ENCODE measurements at regions not wholly inside any gene's neighbourhood (a gene's known extent, or its start where the extent isn't known, plus 50 kb on each side); places are given as distances from the start of the nearest gene placed in this dataset.

DNA sequence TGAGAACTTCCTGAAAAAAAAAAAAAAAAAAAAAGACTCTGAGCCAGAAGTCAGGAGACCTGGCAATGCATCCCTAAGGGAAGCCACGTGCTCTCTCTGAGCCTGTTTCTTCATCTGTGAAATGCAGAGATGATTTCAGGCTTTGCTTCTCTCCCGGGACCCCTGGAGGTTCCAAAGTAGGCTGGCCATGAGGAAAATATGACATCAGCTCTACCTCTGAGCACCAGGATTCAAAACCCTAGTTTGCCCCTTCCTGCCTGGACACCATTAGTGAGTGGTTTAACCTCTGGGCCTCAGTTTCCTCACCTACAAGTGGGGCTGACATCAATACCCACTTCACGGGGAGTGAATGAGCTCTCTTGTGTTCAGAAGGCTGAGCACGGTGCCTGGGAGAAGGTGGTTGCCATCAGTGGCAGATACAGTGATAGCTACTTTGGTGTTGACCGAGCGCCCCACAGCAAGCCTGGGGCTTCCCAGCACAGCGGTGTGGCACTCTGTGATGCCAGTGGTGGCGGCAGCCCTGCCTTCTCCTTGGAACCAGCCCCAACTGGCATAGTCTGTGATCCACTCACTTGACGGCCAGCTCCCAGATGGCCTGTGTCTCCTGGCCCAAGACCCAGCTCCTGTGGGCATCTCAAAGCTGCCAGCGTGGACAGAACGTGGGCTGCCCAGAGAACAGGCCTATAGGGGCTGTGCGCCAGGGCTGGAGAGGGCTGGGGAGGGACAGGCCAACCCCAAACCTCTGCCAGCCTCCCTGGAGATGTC lies 153.1 kb upstream of the UNC5B start:
- TF ChIP-seq CEBPB (IDR thresholded peaks at IDR 0.05) (no peak), FOXM1 (IDR thresholded peaks at IDR 0.05; ENCODE audit: borderline replicate concordance, low read depth) (no peak)

GRCh38 chr10:71059943-71060342 lies 152.4 kb upstream of the UNC5B start:
- no peak for TF ChIP-seq REST (IDR thresholded peaks at IDR 0.05; ENCODE audit: low read depth)
- TF ChIP-seq YY1 (IDR thresholded peaks at IDR 0.05; ENCODE audit: low read depth) = no peak
- no peak for TF ChIP-seq EGR1 (IDR thresholded peaks at IDR 0.05)
- TF ChIP-seq, protein P1, sequence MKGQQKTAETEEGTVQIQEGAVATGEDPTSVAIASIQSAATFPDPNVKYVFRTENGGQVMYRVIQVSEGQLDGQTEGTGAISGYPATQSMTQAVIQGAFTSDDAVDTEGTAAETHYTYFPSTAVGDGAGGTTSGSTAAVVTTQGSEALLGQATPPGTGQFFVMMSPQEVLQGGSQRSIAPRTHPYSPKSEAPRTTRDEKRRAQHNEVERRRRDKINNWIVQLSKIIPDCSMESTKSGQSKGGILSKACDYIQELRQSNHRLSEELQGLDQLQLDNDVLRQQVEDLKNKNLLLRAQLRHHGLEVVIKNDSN (IDR thresholded peaks at IDR 0.05) = no peak
- no peak for TF ChIP-seq CEBPB (IDR thresholded peaks at IDR 0.05)
- no peak for TF ChIP-seq TAF1 (IDR thresholded peaks at IDR 0.05; ENCODE audit: low read depth)
- no peak for TF ChIP-seq CREB1 (IDR thresholded peaks at IDR 0.05; ENCODE audit: low read depth)
- no peak for TF ChIP-seq EP300 (IDR thresholded peaks at IDR 0.05; ENCODE audit: borderline replicate concordance)
- TF ChIP-seq RAD21 (IDR thresholded peaks at IDR 0.05; ENCODE audit: low read depth) = no peak
- no peak for TF ChIP-seq NFIC (IDR thresholded peaks at IDR 0.05)

GRCh38 chr10:71060476-71061426 lies 151.6 kb upstream of the UNC5B start:
- no peak for TF ChIP-seq CREB1 (IDR thresholded peaks at IDR 0.05; ENCODE audit: low read depth)

GRCh38 chr10:71061472-71061871 lies 150.9 kb upstream of the UNC5B start:
- TF ChIP-seq CEBPB (IDR thresholded peaks at IDR 0.05) (no peak), REST (IDR thresholded peaks at IDR 0.05; ENCODE audit: low read depth) (no peak), TAF1 (IDR thresholded peaks at IDR 0.05; ENCODE audit: low read depth) (no peak), RAD21 (IDR thresholded peaks at IDR 0.05; ENCODE audit: low read depth) (no peak), FOXM1 (IDR thresholded peaks at IDR 0.05; ENCODE audit: borderline replicate concordance, low read depth) (no peak), YY1 (IDR thresholded peaks at IDR 0.05; ENCODE audit: low read depth) (no peak), EGR1 (IDR thresholded peaks at IDR 0.05) (no peak)
- TF ChIP-seq, protein P2, sequence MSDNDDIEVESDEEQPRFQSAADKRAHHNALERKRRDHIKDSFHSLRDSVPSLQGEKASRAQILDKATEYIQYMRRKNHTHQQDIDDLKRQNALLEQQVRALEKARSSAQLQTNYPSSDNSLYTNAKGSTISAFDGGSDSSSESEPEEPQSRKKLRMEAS (IDR thresholded peaks at IDR 0.05) = no peak

- TF ChIP-seq ZBTB7A (IDR thresholded peaks at IDR 0.05; ENCODE audit: low read depth) (no peak), RAD21 (IDR thresholded peaks at IDR 0.05; ENCODE audit: low read depth) (no peak), NFIC (IDR thresholded peaks at IDR 0.05) (no peak), CEBPB (IDR thresholded peaks at IDR 0.05) (no peak), YY1 (IDR thresholded peaks at IDR 0.05; ENCODE audit: low read depth) (no peak), EGR1 (IDR thresholded peaks at IDR 0.05) (no peak), TEAD4 (IDR thresholded peaks at IDR 0.05) (no peak), FOXM1 (IDR thresholded peaks at IDR 0.05; ENCODE audit: borderline replicate concordance, low read depth) (no peak), REST (IDR thresholded peaks at IDR 0.05; ENCODE audit: low read depth) (no peak), TAF1 (IDR thresholded peaks at IDR 0.05; ENCODE audit: low read depth) (no peak), EP300 (IDR thresholded peaks at IDR 0.05; ENCODE audit: borderline replicate concordance) (no peak), CREB1 (IDR thresholded peaks at IDR 0.05; ENCODE audit: low read depth) (no peak), TCF12 (IDR thresholded peaks at IDR 0.05; ENCODE audit: low read depth) (no peak)
- TF ChIP-seq, protein P2 (IDR thresholded peaks at IDR 0.05) = no peak
- TF ChIP-seq, protein P1 (IDR thresholded peaks at IDR 0.05) = no peak
These were observed 150.2 kb upstream of the UNC5B start for GRCh38 chr10:71062156-71062555.

All from Ishikawa (cell line).